Kasumi-1 (cell line): ENCODE measurements at regions not wholly inside any gene's neighbourhood (a gene's known extent, or its start where the extent isn't known, plus 50 kb on each side); places are given as distances from the start of the nearest gene placed in this dataset.
"Not testable (repeated sequence)": the region's sequence is repeated elsewhere in the genome, so short reads cannot be mapped to it uniquely, and the experiment has no call there.

Experiments
- DNase-seq, 2 experiments: peaks; one replicate each; lab custom pipeline; 2025; lab: John Stamatoyannopoulos, UW

- no peak for DNase-seq
These were observed 100.1 kb upstream of the BET1 start for GRCh38 chr7:94104301-94104700.

GRCh38 chr7:94109556-94109955 is 105.4 kb upstream of the BET1 start:
- no peak for DNase-seq

GRCh38 chr7:94111009-94111408 is 106.9 kb upstream of the BET1 start:
- DNase-seq = no peak

GRCh38 chr7:94115316-94115715 is 111.2 kb upstream of the BET1 start:
- DNase-seq = no peak

GRCh38 chr7:94123136-94123535 is 119.0 kb upstream of the BET1 start:
- DNase-seq = no peak

- DNase-seq = no peak
These were observed 122.9 kb upstream of the BET1 start for GRCh38 chr7:94127026-94127425.

GRCh38 chr7:94128072-94128471 is 123.9 kb upstream of the BET1 start:
- DNase-seq = no peak

- no peak for DNase-seq
These were observed 125.4 kb upstream of the BET1 start for GRCh38 chr7:94129443-94130140.

GRCh38 chr7:94130716-94131115 is 126.6 kb upstream of the BET1 start:
- DNase-seq = no peak

- DNase-seq = no peak
These were observed 129.3 kb upstream of the BET1 start for GRCh38 chr7:94133460-94133859.

- DNase-seq = no peak
These were observed 131.0 kb upstream of the BET1 start for GRCh38 chr7:94135180-94135579.

GRCh38 chr7:94142281-94142680 is 138.1 kb upstream of the BET1 start:
- DNase-seq = no peak

GRCh38 chr7:94145602-94146001 is 141.4 kb upstream of the BET1 start:
- DNase-seq = no peak

- no peak for DNase-seq
These were observed 142.3 kb upstream of the BET1 start for GRCh38 chr7:94146408-94146807.

GRCh38 chr7:94149789-94150545 is 145.8 kb upstream of the BET1 start:
- no peak for DNase-seq

GRCh38 chr7:94154182-94154581 is 150.0 kb upstream of the BET1 start:
- DNase-seq = no peak

- no peak for DNase-seq
These were observed 150.7 kb upstream of the BET1 start for GRCh38 chr7:94154858-94155257.

GRCh38 chr7:94157659-94158306 is 153.6 kb upstream of the BET1 start:
- DNase-seq = not testable (repeated sequence)

- DNase-seq = peak in 1 of 2 experiments; percentile 17
These were observed 156.7 kb upstream of the BET1 start for GRCh38 chr7:94160719-94161435.

- no peak for DNase-seq
These were observed 157.3 kb upstream of the BET1 start for GRCh38 chr7:94161476-94161875.

GRCh38 chr7:94169682-94170081 is 165.5 kb upstream of the BET1 start:
- DNase-seq = no peak

GRCh38 chr7:94170836-94171235 is 166.7 kb upstream of the BET1 start:
- no peak for DNase-seq
